Neural progenitor cell (in vitro differentiated cells): ENCODE measurements at regions not wholly inside any gene's neighbourhood (a gene's known extent, or its start where the extent isn't known, plus 50 kb on each side); places are given as distances from the start of the nearest gene placed in this dataset.

Source experiments
- EZH2 ChIP-seq: fragments of 200-600 bp; sonication (generic); IDR thresholded peaks from 2 replicates; pipeline ENCODE4 v1.6.1; 2017; ENCODE audit warnings: antibody characterized with exemption, mild to moderate bottlenecking, moderate library complexity
- TF ChIP-seq, protein P1 (sequence below): fragments of 200-600 bp; sonication (generic); IDR thresholded peaks from 2 replicates; pipeline ENCODE4 v1.5.1; 2017; ENCODE audit warnings: antibody characterized with exemption, mild to moderate bottlenecking

DNA sequence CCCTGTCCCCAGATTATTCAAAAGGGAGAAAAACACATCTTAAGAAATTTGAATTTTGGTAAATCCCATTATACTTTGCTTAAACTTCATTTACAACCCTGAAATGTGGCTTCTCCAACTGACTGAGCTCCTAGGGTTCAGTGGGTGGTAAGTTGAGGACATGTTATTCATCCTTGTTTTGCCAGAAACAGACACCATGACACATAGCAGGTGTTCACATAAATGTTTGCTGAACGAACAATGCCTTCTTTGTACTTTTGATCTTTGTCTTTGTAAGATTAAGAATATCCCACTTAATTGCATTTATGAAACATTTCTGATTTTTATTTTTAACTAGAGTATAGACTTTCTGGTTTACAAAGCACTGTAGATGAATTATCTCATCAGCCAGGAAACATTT, 209.7 kb downstream of the GPAM start:
- TF ChIP-seq, protein P1, sequence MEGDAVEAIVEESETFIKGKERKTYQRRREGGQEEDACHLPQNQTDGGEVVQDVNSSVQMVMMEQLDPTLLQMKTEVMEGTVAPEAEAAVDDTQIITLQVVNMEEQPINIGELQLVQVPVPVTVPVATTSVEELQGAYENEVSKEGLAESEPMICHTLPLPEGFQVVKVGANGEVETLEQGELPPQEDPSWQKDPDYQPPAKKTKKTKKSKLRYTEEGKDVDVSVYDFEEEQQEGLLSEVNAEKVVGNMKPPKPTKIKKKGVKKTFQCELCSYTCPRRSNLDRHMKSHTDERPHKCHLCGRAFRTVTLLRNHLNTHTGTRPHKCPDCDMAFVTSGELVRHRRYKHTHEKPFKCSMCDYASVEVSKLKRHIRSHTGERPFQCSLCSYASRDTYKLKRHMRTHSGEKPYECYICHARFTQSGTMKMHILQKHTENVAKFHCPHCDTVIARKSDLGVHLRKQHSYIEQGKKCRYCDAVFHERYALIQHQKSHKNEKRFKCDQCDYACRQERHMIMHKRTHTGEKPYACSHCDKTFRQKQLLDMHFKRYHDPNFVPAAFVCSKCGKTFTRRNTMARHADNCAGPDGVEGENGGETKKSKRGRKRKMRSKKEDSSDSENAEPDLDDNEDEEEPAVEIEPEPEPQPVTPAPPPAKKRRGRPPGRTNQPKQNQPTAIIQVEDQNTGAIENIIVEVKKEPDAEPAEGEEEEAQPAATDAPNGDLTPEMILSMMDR: no peak
- no peak for TF ChIP-seq EZH2
